Endothelial cell of umbilical vein (primary cell): ENCODE measurements at regions not wholly inside any gene's neighbourhood (a gene's known extent, or its start where the extent isn't known, plus 50 kb on each side); places are given as distances from the start of the nearest gene placed in this dataset.
"Not testable (repeated sequence)": the region's sequence is repeated elsewhere in the genome, so short reads cannot be mapped to it uniquely, and the experiment has no call there.

Source experiments
- BruUV-seq: library from RNA; stranded (reverse); fragments of 400-500 nt; replicated peaks from 2 replicates; lab custom pipeline; 2021; lab: Mats Ljungman, UMichigan
- CTCF ChIA-PET: fragments of 300-600, 350-600 bp; sonication (Branson Sonifier 250); formaldehyde crosslinking; loops from one replicate; lab custom pipeline; 2021; ENCODE audit warnings: antibody characterized with exemption, inconsistent platforms; lab: Charles Lee
- POLR2A ChIA-PET: fragments of 300-600, 350-600 bp; sonication (Branson Sonifier 250); formaldehyde crosslinking; loops from one replicate; lab custom pipeline; 2021; ENCODE audit warnings: antibody characterized with exemption, inconsistent platforms; lab: Charles Lee
- DNase-seq: peaks from one replicate; pipeline ENCODE4 v3.0.0-alpha.2; 2011; ENCODE audit warnings: low read depth, low spot score
- FAIRE-seq: peaks from 2 replicates; lab custom pipeline; 2011; peaks lifted over from hg19 to GRCh38; lab: Jason Lieb, UNC
- H2AFZ ChIP-seq: 2 replicates; pipeline ENCODE4 v1.6.0; 2012; ENCODE audit warnings: low read depth, low read length, control low read depth, inconsistent platforms
- H3K27ac ChIP-seq: 2 replicates; pipeline ENCODE4 v1.5.1; 2011; ENCODE audit warnings: low read depth, mild to moderate bottlenecking, control low read depth, low read length, moderate library complexity; ENCODE audit not compliant: insufficient read depth
- H3K27me3 ChIP-seq, 2 experiments: 2 replicates each; pipeline versions ENCODE4 v1.6.0 to v1.6.1; 2011; ENCODE audit warnings: low read length in 2 of 2, mixed read lengths in 1 of 2; ENCODE audit not compliant: control insufficient read depth in 2 of 2, insufficient read depth in 2 of 2
- H3K36me3 ChIP-seq, 2 experiments: 2 replicates in 1 of 2; 3 replicates in 1 of 2; pipeline ENCODE4 v1.5.1; 2011; ENCODE audit warnings: low read length in 2 of 2, mild to moderate bottlenecking in 1 of 2, moderate library complexity in 1 of 2; ENCODE audit not compliant: control insufficient read depth in 2 of 2, insufficient read depth in 2 of 2; ENCODE audit errors: extremely low read depth in 1 of 2
- H3K4me1 ChIP-seq: 3 replicates; pipeline ENCODE4 v1.5.1; 2011; ENCODE audit warnings: mild to moderate bottlenecking, low read length; ENCODE audit not compliant: control insufficient read depth, insufficient read depth; ENCODE audit errors: extremely low read depth
- H3K4me2 ChIP-seq: 2 replicates; pipeline ENCODE4 v1.6.1; 2011; ENCODE audit warnings: low read length, control low read depth, mixed read lengths; ENCODE audit not compliant: insufficient read depth
- H3K4me3 ChIP-seq, 3 experiments: fragments of 200-600 bp in 1 of 3; sonication (generic), shearing (Covaris generic) in 1 of 3; replicated peaks in 1 of 3; 2 replicates each; pipeline ENCODE4 v1.5.1; 2011 to 2016; ENCODE audit warnings: control low read depth in 3 of 3, low read length in 3 of 3, mild to moderate bottlenecking in 2 of 3, inconsistent platforms in 1 of 3, low read depth in 1 of 3, moderate library complexity in 1 of 3; ENCODE audit not compliant: insufficient read depth in 1 of 3
- H3K79me2 ChIP-seq: 2 replicates; pipeline ENCODE4 v1.6.0; 2012; ENCODE audit warnings: low read length, inconsistent platforms; ENCODE audit not compliant: control insufficient read depth, insufficient read depth
- H3K9ac ChIP-seq: replicated peaks from 2 replicates; pipeline ENCODE3; 2011; ENCODE audit warnings: low read length, control low read depth; ENCODE audit not compliant: insufficient read depth; ENCODE audit errors: extremely low read depth
- H3K9me1 ChIP-seq: replicated peaks from 3 replicates; pipeline ENCODE4 v1.6.0; 2011; ENCODE audit warnings: mild to moderate bottlenecking, low read length; ENCODE audit not compliant: control insufficient read depth, insufficient read depth; ENCODE audit errors: extremely low read depth
- H3K9me3 ChIP-seq: replicated peaks from 2 replicates; pipeline ENCODE4 v1.5.1; 2012; ENCODE audit warnings: low read length, inconsistent platforms; ENCODE audit not compliant: control insufficient read depth, insufficient read depth
- H4K20me1 ChIP-seq: replicated peaks from 2 replicates; pipeline ENCODE3; 2011; ENCODE audit warnings: mild to moderate bottlenecking, low read length; ENCODE audit not compliant: control insufficient read depth, insufficient read depth; ENCODE audit errors: extremely low read depth
- EZH2 ChIP-seq: IDR thresholded peaks from 2 replicates; pipeline ENCODE4 v1.6.1; 2012; ENCODE audit warnings: borderline replicate concordance, low read depth, mild to moderate bottlenecking, moderate library complexity, low read length, inconsistent platforms; ENCODE audit not compliant: severe bottlenecking
- FOS ChIP-seq: IDR thresholded peaks from 2 replicates; pipeline ENCODE4 v1.6.1; 2011; ENCODE audit warnings: mild to moderate bottlenecking, low read length, moderate library complexity, borderline replicate concordance; ENCODE audit not compliant: insufficient read depth
- GATA2 ChIP-seq: IDR thresholded peaks from 2 replicates; pipeline ENCODE4 v1.7.0; 2011; ENCODE audit warnings: low read depth, mild to moderate bottlenecking, moderate library complexity, mixed read lengths, low read length; ENCODE audit not compliant: insufficient read length, insufficient read depth
- JUN ChIP-seq: IDR thresholded peaks from 2 replicates; pipeline ENCODE4 v1.6.1; 2011; ENCODE audit warnings: borderline replicate concordance, low read depth; ENCODE audit not compliant: insufficient read length, insufficient read depth
- MAX ChIP-seq: IDR thresholded peaks from 2 replicates; pipeline ENCODE4 v1.6.1; 2011; ENCODE audit not compliant: insufficient read depth, insufficient read length
- POLR2A ChIP-seq: IDR thresholded peaks from 2 replicates; pipeline ENCODE4 v1.6.1; 2012; ENCODE audit warnings: low read depth, mild to moderate bottlenecking, control low read depth, low read length
- dilution Hi-C: fragments of 300-500 bp; cut with MboI; formaldehyde crosslinking; loops from one replicate; pipeline ENCODE4 v1.15.0; 2019; ENCODE audit warnings: low sequenced_read_pairs; ENCODE audit not compliant: extremely low pct_ligation_motif_present
- intact Hi-C: fragments of 100-400 bp; cut with micrococcal nuclease; formaldehyde crosslinking; loops from one replicate; pipeline ENCODE4 v1.10.0; 2022

GRCh38 chr7:104065491-104065890 lies 76.0 kb upstream of the RELN start:
- H3K4me3 ChIP-seq = no peak overlapping the region
- BruUV-seq = no TSS peak
- H3K79me2 ChIP-seq = no peaks in the 10 kb centered on the region
- H3K27me3 ChIP-seq = no peaks in the 10 kb centered on the region
- no peak overlapping the region for H3K9ac ChIP-seq
- FAIRE-seq (no peak), DNase-seq (no peak)
- no peak overlapping the region for H3K4me2 ChIP-seq
- no peaks in the 10 kb centered on the region for H3K4me1 ChIP-seq
- ChIA-PET POLR2A (no interaction called here), CTCF (no interaction called here)
- intact Hi-C loops = no loop called here
- no peaks in the 10 kb centered on the region for H3K9me3 ChIP-seq
- no peak overlapping the region for H3K27ac ChIP-seq
- H3K9me1 ChIP-seq = no peaks in the 10 kb centered on the region
- dilution Hi-C loops = no loop called here
- no peaks in the 10 kb centered on the region for H3K36me3 ChIP-seq
- H4K20me1 ChIP-seq = no peaks in the 10 kb centered on the region
- no peak for TF ChIP-seq POLR2A
- TF ChIP-seq FOS = no peak
- no peak for TF ChIP-seq MAX
- H2AFZ ChIP-seq = no peak overlapping the region

- FAIRE-seq = no peak
- CTCF ChIA-PET = no interaction called here
- no peaks in the 10 kb centered on the region for H3K9me1 ChIP-seq
Observed at GRCh38 chr7:104064969-104065387, 75.5 kb upstream of the RELN start.

GRCh38 chr7:104063797-104064196 lies 74.3 kb upstream of the RELN start:
- H3K4me3 ChIP-seq, H3K79me2 ChIP-seq, H3K9me3 ChIP-seq, POLR2A ChIA-PET, H3K36me3 ChIP-seq, H4K20me1 ChIP-seq, H3K27me3 ChIP-seq, H2AFZ ChIP-seq, dilution Hi-C loops, DNase-seq, H3K4me1 ChIP-seq, CTCF ChIA-PET, BruUV-seq, H3K4me2 ChIP-seq, H3K27ac ChIP-seq, FAIRE-seq, H3K9me1 ChIP-seq, intact Hi-C loops, H3K9ac ChIP-seq: not testable (repeated sequence)

More at GRCh38 chr7:104064969-104065387, 75.5 kb upstream of the RELN start:
- DNase-seq = no peak
- dilution Hi-C loops = no loop called here
- intact Hi-C loops = no loop called here
- no peaks in the 10 kb centered on the region for H3K4me1 ChIP-seq
- no peaks in the 10 kb centered on the region for H3K9me3 ChIP-seq
- no peak overlapping the region for H2AFZ ChIP-seq
- TF ChIP-seq GATA2 = no peak
- no peak for TF ChIP-seq EZH2
- TF ChIP-seq JUN = no peak
- no peak for TF ChIP-seq FOS
- no peaks in the 10 kb centered on the region for H4K20me1 ChIP-seq
- H3K27ac ChIP-seq = no peak overlapping the region
- no peaks in the 10 kb centered on the region for H3K79me2 ChIP-seq
- H3K4me2 ChIP-seq = no peak overlapping the region
- no peaks in the 10 kb centered on the region for H3K36me3 ChIP-seq
- BruUV-seq = no TSS peak
- H3K27me3 ChIP-seq = no peaks in the 10 kb centered on the region
- H3K4me3 ChIP-seq = no peak overlapping the region
- POLR2A ChIA-PET = no interaction called here
- H3K9ac ChIP-seq = no peak overlapping the region
